ENCODE measurements at regions not wholly inside any gene's neighbourhood (a gene's known extent, or its start where the extent isn't known, plus 50 kb on each side); places are given as distances from the start of the nearest gene placed in this dataset.
A peak's percentile ranks its signal among the peaks of the same experiment; 100 is the strongest.

DNA sequence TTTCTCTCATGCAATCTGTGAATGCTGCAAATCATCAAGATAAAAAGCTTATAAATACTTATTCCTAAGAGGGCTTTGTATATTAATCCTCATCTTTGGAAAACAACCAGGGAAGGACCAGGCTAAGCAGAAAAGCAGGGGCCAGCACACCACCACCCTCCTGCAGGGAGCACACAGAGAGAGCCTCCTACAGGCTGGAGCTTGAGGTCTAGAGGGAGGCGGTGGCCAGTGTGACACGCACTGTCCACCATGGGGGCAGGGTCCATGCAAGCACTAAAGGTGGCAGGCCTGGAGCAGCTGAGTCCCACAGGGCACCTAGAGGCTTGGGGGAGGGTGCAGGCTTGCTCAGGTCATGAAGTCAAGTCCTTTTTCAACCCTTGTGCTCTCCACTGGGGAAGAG, 236.9 kb downstream of the TACR3 start:
- no peak for DNase-seq (ENCODE audit: low read depth)
- no peak overlapping the region for H3K4me3 ChIP-seq (ENCODE audit: low read depth, low read length)
- TF ChIP-seq, protein P1, sequence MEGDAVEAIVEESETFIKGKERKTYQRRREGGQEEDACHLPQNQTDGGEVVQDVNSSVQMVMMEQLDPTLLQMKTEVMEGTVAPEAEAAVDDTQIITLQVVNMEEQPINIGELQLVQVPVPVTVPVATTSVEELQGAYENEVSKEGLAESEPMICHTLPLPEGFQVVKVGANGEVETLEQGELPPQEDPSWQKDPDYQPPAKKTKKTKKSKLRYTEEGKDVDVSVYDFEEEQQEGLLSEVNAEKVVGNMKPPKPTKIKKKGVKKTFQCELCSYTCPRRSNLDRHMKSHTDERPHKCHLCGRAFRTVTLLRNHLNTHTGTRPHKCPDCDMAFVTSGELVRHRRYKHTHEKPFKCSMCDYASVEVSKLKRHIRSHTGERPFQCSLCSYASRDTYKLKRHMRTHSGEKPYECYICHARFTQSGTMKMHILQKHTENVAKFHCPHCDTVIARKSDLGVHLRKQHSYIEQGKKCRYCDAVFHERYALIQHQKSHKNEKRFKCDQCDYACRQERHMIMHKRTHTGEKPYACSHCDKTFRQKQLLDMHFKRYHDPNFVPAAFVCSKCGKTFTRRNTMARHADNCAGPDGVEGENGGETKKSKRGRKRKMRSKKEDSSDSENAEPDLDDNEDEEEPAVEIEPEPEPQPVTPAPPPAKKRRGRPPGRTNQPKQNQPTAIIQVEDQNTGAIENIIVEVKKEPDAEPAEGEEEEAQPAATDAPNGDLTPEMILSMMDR (IDR thresholded peaks at IDR 0.05; ENCODE audit: control insufficient read depth, extremely low read depth, insufficient read depth) = no peak

DNA sequence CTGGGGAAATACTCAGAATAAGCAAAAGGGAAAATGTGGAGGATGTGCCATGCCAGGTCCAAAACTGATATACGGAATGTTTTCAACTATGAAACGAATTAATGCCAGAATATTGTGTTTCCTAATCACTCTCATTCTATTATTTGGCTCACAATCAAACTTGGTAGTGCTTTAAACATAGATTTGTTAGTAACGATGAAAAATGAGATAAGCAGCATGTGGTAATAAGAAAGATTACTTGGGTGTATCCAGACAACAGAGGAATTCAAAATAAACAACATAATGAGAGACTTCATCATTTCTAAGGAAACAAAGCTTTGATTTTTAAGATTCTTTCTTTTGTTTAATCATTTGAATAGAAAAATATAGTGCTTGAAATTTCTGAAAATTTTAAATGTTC, 237.3 kb downstream of the TACR3 start:
- TF ChIP-seq, protein P1 (IDR thresholded peaks at IDR 0.05; ENCODE audit: control insufficient read depth, extremely low read depth, insufficient read depth) = no peak
- no peak overlapping the region for H3K4me3 ChIP-seq (ENCODE audit: low read depth, low read length)
- no peak for DNase-seq (ENCODE audit: low read depth)

DNA sequence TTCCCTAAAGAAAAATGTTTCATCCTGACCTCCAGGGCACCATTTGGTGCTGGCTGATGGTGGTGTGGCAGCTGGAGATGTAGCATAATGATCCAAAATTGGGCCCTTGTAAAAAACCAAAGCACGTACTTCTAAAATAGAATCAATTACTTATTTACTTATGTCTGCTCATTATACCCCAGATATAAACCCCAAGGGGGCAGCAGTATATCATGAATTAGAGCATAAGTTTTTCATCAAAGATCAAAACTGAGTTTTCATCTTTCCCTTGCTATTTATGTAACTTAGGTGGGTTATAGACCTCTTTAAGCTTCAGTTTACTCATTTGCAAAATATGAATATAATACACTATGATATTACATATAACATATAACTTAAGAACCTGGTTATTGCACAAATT, 241.1 kb downstream of the TACR3 start:
- TF ChIP-seq, protein P1 (IDR thresholded peaks at IDR 0.05; ENCODE audit: control insufficient read depth, extremely low read depth, insufficient read depth) = 0 out of 2 replicates have a peak, but pooled peaks have one; percentile 5
- no peak for DNase-seq (ENCODE audit: low read depth)
- no peak overlapping the region for H3K4me3 ChIP-seq (ENCODE audit: low read depth, low read length)

DNA sequence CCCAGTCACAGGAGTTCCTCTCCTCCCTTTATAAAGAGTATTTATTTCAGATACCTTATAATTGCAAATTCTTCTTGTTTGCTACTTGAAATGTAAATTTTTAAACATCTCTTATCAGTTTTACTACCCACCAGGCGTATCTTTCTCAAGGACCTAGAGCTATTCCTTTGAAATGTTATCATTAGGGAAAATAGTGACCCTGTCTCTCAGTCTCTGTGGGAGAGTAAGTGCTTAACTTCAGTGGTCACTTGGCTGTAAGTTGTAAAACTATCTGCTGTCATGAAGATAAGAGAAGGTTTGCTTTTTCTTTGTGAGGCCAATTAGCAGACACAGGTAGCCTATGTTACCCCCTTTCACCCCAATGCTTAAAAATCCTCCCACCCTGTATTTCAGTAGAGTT, 241.6 kb downstream of the TACR3 start:
- TF ChIP-seq, protein P1 (IDR thresholded peaks at IDR 0.05; ENCODE audit: control insufficient read depth, extremely low read depth, insufficient read depth) = no peak
- DNase-seq (ENCODE audit: low read depth) = no peak
- no peak overlapping the region for H3K4me3 ChIP-seq (ENCODE audit: low read depth, low read length)

DNA sequence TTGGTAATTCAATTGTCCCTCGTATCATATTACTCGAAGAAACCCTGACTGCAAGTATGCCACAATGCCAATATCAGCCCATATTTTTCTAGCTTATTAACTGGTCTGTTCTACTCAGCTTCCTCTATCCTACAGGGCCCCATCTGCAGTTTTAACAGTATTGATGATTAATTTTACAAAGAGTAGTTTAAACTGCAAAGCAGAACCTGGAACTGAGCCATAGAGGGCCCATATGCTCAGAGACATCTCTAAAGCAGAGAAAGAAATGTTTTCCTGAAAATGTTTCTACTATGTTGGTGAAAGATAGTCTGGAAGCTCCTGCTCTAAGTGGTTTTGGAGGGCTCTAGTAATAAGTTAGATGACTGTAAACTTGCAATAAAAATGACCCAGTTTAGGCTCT, 259.4 kb upstream of the CENPE start:
- DNase-seq (ENCODE audit: low read depth) = no peak
- no peak overlapping the region for H3K4me3 ChIP-seq (ENCODE audit: low read depth, low read length)

DNA sequence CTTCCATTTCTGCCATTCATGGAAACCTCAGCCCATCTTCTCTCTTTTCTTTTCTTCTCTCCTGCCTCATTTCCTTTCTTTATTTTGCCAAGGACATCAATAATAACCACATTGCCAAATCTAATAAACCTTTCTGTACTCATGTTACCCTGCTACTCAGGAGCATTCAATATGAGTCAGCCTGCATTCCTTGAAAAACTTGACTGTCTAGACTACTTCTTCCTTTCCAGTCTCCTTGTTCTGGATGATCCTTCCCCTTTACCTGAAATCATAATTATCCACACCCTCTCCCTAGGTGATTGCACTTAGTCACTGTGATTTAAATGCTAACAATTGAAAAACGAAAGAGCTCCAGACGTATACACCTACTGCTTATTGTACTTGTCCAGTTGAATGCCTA, 253.2 kb upstream of the CENPE start:
- TF ChIP-seq, protein P1 (IDR thresholded peaks at IDR 0.05; ENCODE audit: control insufficient read depth, extremely low read depth, insufficient read depth) = no peak
- no peak for DNase-seq (ENCODE audit: low read depth)
- H3K4me3 ChIP-seq (ENCODE audit: low read depth, low read length) = no peak overlapping the region

More for the DNA sequence above, 259.4 kb upstream of the CENPE start:
- TF ChIP-seq, protein P1 (IDR thresholded peaks at IDR 0.05; ENCODE audit: control insufficient read depth, extremely low read depth, insufficient read depth) = no peak

DNA sequence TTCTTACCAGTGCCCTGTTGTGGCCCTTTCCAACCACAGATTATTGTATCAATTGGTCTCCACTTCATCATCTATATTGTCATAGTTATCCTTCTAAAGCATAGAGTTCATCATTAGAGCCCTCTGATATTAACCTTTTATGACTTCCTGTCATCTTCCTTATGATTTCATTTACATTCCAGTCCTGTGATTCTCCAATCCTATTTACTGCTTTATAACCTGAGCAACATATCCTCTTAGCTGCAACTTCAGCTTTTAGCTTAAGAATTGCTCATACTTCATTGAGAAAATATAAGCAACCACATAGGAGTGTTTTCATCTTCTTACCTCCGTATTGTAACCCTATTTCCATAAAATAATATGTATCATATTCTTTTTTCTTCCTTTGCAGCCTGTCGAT, 252.6 kb upstream of the CENPE start:
- TF ChIP-seq, protein P1 (IDR thresholded peaks at IDR 0.05; ENCODE audit: control insufficient read depth, extremely low read depth, insufficient read depth) = no peak
- DNase-seq (ENCODE audit: low read depth) = no peak
- no peak overlapping the region for H3K4me3 ChIP-seq (ENCODE audit: low read depth, low read length)

Data from LNCaP clone FGC (cell line).